Mucosa of descending colon (tissue), 3 donors: ENCODE measurements at regions not wholly inside any gene's neighbourhood (a gene's known extent, or its start where the extent isn't known, plus 50 kb on each side); places are given as distances from the start of the nearest gene placed in this dataset.

Experiments
- ATAC-seq: fragments of 200-7000 bp; cut with Tn5 transposase; one replicate; pipeline ENCODE4 v1.9.1; 2020; ENCODE audit warnings: mild to moderate bottlenecking, moderate library complexity
- DNase-seq, 3 donors: peaks; one replicate each; pipeline ENCODE4 v3.0.0-alpha.2; 2020
- H3K36me3 ChIP-seq: fragments of 200-600 bp; one replicate; pipeline ENCODE4 v1.8.0; 2021; ENCODE audit warnings: low read depth, mild to moderate bottlenecking
- H3K4me1 ChIP-seq: fragments of 200-600 bp; one replicate; pipeline ENCODE4 v1.8.0; 2021; ENCODE audit warnings: low read depth, mild to moderate bottlenecking
- H3K4me3 ChIP-seq: fragments of 200-600 bp; one replicate; pipeline ENCODE4 v1.8.0; 2021; ENCODE audit warnings: mild to moderate bottlenecking
- H3K9me3 ChIP-seq: fragments of 200-600 bp; one replicate; pipeline ENCODE4 v1.8.0; 2021; ENCODE audit warnings: mild to moderate bottlenecking
- intact Hi-C, 2 donors: fragments of 100-400 bp; cut with DNase I in 1 of 2; cut with micrococcal nuclease in 1 of 2; formaldehyde crosslinking; loops; one replicate each; pipeline versions ENCODE4 v1.11.0 to v1.11.1; 2022; cut with DNase I, micrococcal nuclease
- TF ChIP-seq, protein P1 (sequence below): fragments of 200-600 bp; IDR thresholded peaks from one replicate; pipeline ENCODE4 v1.8.0; 2022; ENCODE audit warnings: antibody characterized with exemption, mild to moderate bottlenecking
- donor health status: DM: no; HTN: no; CAD: no; lungs with moderate emphysema.
- donor health status: DM: no; HTN: no; CAD: no.
- donor health status: DM: no; HTN: yes; CAD: no.

GRCh38 chr11:92141159-92141558 is 83.5 kb upstream of the FAT3 start:
- DNase-seq (no peak), ATAC-seq (no peak)

DNA sequence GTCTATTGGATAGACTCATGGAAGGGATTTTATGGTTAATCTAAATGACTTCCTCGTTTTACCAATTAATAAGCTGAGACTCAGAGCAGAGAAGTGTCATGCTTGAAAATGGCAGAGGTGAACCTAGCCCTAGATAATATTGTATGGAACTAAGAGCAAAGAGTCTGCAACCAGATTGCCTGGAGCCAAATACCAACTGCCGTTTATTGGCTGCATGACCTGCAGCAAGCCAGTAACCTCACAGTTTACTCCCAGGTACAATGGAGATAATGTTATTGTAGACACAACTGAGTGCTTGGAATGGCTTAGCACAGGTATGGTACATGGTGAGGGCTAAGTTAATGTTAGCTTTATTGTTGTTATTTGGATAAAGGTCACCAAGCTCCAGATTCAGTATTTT is 84.6 kb upstream of the FAT3 start:
- ATAC-seq, result no peak
- no peak for DNase-seq
- peaks cover 3% of the 10 kb centered on the region for H3K4me1 ChIP-seq
- H3K9me3 ChIP-seq, result no peaks in the 10 kb centered on the region
- no peak overlapping the region for H3K4me3 ChIP-seq
- TF ChIP-seq, protein P1, sequence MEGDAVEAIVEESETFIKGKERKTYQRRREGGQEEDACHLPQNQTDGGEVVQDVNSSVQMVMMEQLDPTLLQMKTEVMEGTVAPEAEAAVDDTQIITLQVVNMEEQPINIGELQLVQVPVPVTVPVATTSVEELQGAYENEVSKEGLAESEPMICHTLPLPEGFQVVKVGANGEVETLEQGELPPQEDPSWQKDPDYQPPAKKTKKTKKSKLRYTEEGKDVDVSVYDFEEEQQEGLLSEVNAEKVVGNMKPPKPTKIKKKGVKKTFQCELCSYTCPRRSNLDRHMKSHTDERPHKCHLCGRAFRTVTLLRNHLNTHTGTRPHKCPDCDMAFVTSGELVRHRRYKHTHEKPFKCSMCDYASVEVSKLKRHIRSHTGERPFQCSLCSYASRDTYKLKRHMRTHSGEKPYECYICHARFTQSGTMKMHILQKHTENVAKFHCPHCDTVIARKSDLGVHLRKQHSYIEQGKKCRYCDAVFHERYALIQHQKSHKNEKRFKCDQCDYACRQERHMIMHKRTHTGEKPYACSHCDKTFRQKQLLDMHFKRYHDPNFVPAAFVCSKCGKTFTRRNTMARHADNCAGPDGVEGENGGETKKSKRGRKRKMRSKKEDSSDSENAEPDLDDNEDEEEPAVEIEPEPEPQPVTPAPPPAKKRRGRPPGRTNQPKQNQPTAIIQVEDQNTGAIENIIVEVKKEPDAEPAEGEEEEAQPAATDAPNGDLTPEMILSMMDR, result no peak
- intact Hi-C loops, result no loop called here
- H3K36me3 ChIP-seq, result no peaks in the 10 kb centered on the region

More at GRCh38 chr11:92141159-92141558, 83.5 kb upstream of the FAT3 start:
- H3K4me1 ChIP-seq, result peaks cover 3% of the 10 kb centered on the region
- no peaks in the 10 kb centered on the region for H3K9me3 ChIP-seq
- no peaks in the 10 kb centered on the region for H3K36me3 ChIP-seq
- intact Hi-C loops, result no loop called here
- no peak overlapping the region for H3K4me3 ChIP-seq
- TF ChIP-seq, protein P1, result no peak

GRCh38 chr11:92138296-92138695 is 86.3 kb upstream of the FAT3 start:
- Histone ChIP-seq H3K36me3 (no peaks in the 10 kb centered on the region), H3K4me3 (no peak overlapping the region), H3K9me3 (no peaks in the 10 kb centered on the region), H3K4me1 (peaks cover 3% of the 10 kb centered on the region)
- ATAC-seq (no peak), DNase-seq (no peak)
- TF ChIP-seq, protein P1, result no peak
- intact Hi-C loops, result no loop called here

DNA sequence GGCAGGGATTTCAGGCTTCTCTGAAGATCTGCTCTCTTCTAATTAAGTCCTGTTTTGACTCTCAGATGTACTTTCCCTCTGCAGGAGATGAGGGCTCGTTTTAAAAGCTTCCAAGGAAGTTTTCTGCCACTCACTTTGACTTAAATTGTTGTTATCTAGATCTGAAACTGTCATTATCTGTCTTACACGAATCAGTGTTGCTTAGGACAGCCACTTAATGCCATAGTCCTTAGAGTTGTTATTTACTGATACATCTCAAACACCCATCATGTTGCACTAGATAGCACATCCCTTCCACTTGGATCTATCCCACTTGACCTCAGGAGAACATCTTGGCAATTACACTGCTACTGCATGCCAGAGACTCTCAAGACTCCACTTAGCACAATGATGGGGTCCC is 86.9 kb upstream of the FAT3 start:
- no peaks in the 10 kb centered on the region for H3K36me3 ChIP-seq
- H3K4me1 ChIP-seq, result peaks cover 3% of the 10 kb centered on the region
- no peaks in the 10 kb centered on the region for H3K9me3 ChIP-seq
- no peak for DNase-seq
- intact Hi-C loops, result no loop called here
- TF ChIP-seq, protein P1, result no peak
- ATAC-seq, result no peak
- H3K4me3 ChIP-seq, result no peak overlapping the region

DNA sequence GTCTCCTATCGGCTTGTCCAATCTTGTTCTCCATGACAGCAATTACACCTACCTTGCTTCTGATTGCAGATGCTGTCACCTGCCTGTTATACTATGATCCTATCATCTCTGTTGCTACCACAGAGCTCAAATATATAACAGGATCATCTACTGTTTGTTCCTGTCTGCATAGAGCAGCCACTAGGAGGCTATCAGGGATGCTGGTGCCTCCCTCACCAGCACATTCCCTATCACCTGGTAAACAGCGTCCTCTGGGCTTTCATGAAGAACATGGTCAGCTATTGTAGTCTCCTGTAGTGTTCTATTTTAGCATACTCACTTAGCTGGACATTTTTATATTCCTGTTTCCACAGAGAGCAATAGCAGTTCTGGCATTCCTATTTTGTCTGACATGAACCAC is 87.8 kb upstream of the FAT3 start:
- no peak for DNase-seq
- Histone ChIP-seq H3K9me3 (no peaks in the 10 kb centered on the region), H3K4me1 (peaks cover 3% of the 10 kb centered on the region), H3K36me3 (no peaks in the 10 kb centered on the region), H3K4me3 (no peak overlapping the region)
- TF ChIP-seq, protein P1, result no peak
- ATAC-seq, result no peak
- intact Hi-C loops, result no loop called here

- intact Hi-C loops, result no loop called here
- Histone ChIP-seq H3K4me3 (no peak overlapping the region), H3K4me1 (no peaks in the 10 kb centered on the region), H3K36me3 (no peaks in the 10 kb centered on the region), H3K9me3 (no peaks in the 10 kb centered on the region)
- DNase-seq, result no peak
- no peak for ATAC-seq
- TF ChIP-seq, protein P1, result no peak
Measured at GRCh38 chr11:92131289-92131865, 93.2 kb upstream of the FAT3 start.
